ENCODE measurements at regions not wholly inside any gene's neighbourhood (a gene's known extent, or its start where the extent isn't known, plus 50 kb on each side); places are given as distances from the start of the nearest gene placed in this dataset.
"Not testable (repeated sequence)": the region's sequence is repeated elsewhere in the genome, so short reads cannot be mapped to it uniquely, and the experiment has no call there.

- no peak for DNase-seq
Measured at GRCh38 chr3:84209474-84209873, 749.3 kb upstream of the CADM2 start.

- DNase-seq = no peak
Measured at GRCh38 chr3:84223512-84223911, 735.3 kb upstream of the CADM2 start.

- no peak for DNase-seq
Measured at GRCh38 chr3:84224262-84224661, 734.5 kb upstream of the CADM2 start.

- DNase-seq = no peak
Measured at GRCh38 chr3:84236261-84236660, 722.5 kb upstream of the CADM2 start.

- no peak for DNase-seq
Measured at GRCh38 chr3:84245789-84246188, 713.0 kb upstream of the CADM2 start.

- DNase-seq = no peak
Measured at GRCh38 chr3:84260596-84260995, 698.2 kb upstream of the CADM2 start.

GRCh38 chr3:84265768-84266167 lies 693.0 kb upstream of the CADM2 start:
- no peak for DNase-seq

- DNase-seq = peak in 9 of 58 donors; percentile 0 to 3 (median 0)
Measured at GRCh38 chr3:84275532-84275931, 683.3 kb upstream of the CADM2 start.

GRCh38 chr3:84277562-84278224 lies 681.1 kb upstream of the CADM2 start:
- no peak for DNase-seq

- no peak for DNase-seq
Measured at GRCh38 chr3:84292128-84292527, 666.7 kb upstream of the CADM2 start.

GRCh38 chr3:84299329-84299728 lies 659.5 kb upstream of the CADM2 start:
- DNase-seq = no peak

GRCh38 chr3:84304214-84304613 lies 654.6 kb upstream of the CADM2 start:
- DNase-seq = no peak

- DNase-seq = no peak
Measured at GRCh38 chr3:84307339-84307738, 651.5 kb upstream of the CADM2 start.

- no peak for DNase-seq
Measured at GRCh38 chr3:84308379-84308778, 650.4 kb upstream of the CADM2 start.

- DNase-seq = no peak
Measured at GRCh38 chr3:84318273-84318809, 640.4 kb upstream of the CADM2 start.

GRCh38 chr3:84365563-84366278 lies 593.1 kb upstream of the CADM2 start:
- not testable (repeated sequence) for DNase-seq
